GM06990 (cell line): ENCODE measurements at regions not wholly inside any gene's neighbourhood (a gene's known extent, or its start where the extent isn't known, plus 50 kb on each side); places are given as distances from the start of the nearest gene placed in this dataset.

Experiments
- DNase-seq: peaks from one replicate; pipeline ENCODE4 v3.0.0-alpha.2; 2011; ENCODE audit not compliant: insufficient read length; ENCODE audit errors: extremely low read depth
- H3K27me3 ChIP-seq: replicated peaks from 2 replicates; pipeline ENCODE4 v1.6.0; 2011; ENCODE audit warnings: low read length; ENCODE audit not compliant: control insufficient read depth, insufficient read depth
- H3K36me3 ChIP-seq: 2 replicates; pipeline ENCODE4 v1.5.1; 2011; ENCODE audit warnings: low read length; ENCODE audit not compliant: control insufficient read depth, insufficient read depth
- H3K4me3 ChIP-seq: replicated peaks from 2 replicates; pipeline ENCODE4 v1.5.1; 2011; ENCODE audit warnings: low read depth, mild to moderate bottlenecking, control low read depth, low read length
- TF ChIP-seq, protein P1 (sequence below): IDR thresholded peaks from 2 replicates; pipeline ENCODE4 v1.5.1; 2011; ENCODE audit warnings: low read length, control low read depth, mild to moderate bottlenecking, inconsistent platforms; ENCODE audit not compliant: insufficient read depth, poor library complexity, severe bottlenecking

DNA sequence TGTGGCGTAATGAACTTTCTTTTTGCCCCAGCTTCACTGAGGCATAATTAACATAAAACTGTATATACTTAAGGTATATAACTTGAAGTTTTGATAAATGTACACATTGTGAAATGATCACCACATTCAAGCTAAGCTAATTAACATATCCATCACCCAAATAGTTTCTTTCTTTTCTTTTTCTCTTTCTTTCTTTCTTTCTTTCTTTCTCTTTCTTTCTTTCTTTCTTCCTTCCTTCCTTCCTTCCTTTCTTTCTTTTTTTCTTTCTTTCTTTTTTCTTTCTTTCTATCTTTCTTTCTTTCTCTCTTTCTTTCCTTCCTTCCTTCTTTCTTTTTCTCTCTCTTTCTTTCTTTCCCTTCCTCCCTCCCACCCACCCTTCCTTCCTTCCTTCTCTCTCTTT lies 62.5 kb downstream of the XCL1 start:
- Histone ChIP-seq H3K4me3 (no peak overlapping the region), H3K36me3 (no peaks in the 10 kb centered on the region), H3K27me3 (no peaks in the 10 kb centered on the region)
- DNase-seq, result no peak
- TF ChIP-seq, protein P1, sequence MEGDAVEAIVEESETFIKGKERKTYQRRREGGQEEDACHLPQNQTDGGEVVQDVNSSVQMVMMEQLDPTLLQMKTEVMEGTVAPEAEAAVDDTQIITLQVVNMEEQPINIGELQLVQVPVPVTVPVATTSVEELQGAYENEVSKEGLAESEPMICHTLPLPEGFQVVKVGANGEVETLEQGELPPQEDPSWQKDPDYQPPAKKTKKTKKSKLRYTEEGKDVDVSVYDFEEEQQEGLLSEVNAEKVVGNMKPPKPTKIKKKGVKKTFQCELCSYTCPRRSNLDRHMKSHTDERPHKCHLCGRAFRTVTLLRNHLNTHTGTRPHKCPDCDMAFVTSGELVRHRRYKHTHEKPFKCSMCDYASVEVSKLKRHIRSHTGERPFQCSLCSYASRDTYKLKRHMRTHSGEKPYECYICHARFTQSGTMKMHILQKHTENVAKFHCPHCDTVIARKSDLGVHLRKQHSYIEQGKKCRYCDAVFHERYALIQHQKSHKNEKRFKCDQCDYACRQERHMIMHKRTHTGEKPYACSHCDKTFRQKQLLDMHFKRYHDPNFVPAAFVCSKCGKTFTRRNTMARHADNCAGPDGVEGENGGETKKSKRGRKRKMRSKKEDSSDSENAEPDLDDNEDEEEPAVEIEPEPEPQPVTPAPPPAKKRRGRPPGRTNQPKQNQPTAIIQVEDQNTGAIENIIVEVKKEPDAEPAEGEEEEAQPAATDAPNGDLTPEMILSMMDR, result no peak

DNA sequence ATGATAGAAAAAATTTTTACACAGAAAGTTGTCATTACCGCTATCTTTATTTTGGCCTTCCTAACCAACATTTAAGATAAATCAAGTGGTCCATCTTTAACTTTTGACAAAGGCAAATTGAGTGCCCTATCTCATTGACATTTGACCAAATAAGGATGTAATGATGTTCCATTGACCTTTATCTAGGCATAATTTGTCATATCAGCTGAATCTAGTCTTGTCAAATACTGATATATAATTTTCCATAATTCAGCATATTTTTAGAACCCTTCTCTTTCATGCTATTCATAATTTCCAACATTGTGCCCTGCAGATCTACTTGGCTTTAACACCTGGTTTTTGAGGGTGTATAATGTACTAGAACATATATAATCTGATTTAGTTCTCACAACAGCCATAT lies 63.8 kb downstream of the XCL1 start:
- Histone ChIP-seq H3K36me3 (no peaks in the 10 kb centered on the region), H3K4me3 (no peak overlapping the region), H3K27me3 (no peaks in the 10 kb centered on the region; the same call in 1 of the 2 replicates)
- no peak for DNase-seq
- TF ChIP-seq, protein P1, result no peak

GRCh38 chr1:168640836-168641235 lies 64.4 kb downstream of the XCL1 start:
- H3K36me3 ChIP-seq, result no peaks in the 10 kb centered on the region
- no peak for DNase-seq
- TF ChIP-seq, protein P1, result no peak
- H3K4me3 ChIP-seq, result no peak overlapping the region
- no peaks in the 10 kb centered on the region; the same call in 1 of the 2 replicates for H3K27me3 ChIP-seq

DNA sequence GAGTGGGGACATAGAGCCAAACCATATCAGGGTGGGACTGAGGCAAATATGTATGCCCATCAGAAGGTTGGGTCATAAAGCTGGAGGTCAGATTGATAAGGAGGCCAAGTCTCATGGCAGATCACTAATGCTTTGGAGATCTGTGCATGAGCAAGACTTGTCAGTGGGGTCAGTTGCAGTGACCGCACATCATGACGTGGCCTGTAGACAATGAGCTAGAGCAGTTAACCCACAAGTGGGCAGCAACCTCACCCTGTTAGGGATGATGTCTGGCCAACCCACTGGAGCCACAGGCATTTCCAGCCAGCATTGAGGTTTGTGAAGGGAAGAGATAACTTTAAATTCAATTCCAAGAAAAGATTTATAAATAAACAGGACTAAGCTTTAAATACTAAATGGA lies 66.7 kb downstream of the XCL1 start:
- no peaks in the 10 kb centered on the region for H3K36me3 ChIP-seq
- no peaks in the 10 kb centered on the region; the same call in 1 of the 2 replicates for H3K27me3 ChIP-seq
- no peak for DNase-seq
- TF ChIP-seq, protein P1, result no peak
- no peak overlapping the region for H3K4me3 ChIP-seq
